ENCODE measurements at regions not wholly inside any gene's neighbourhood (a gene's known extent, or its start where the extent isn't known, plus 50 kb on each side); places are given as distances from the start of the nearest gene placed in this dataset.
"Not testable (repeated sequence)": the region's sequence is repeated elsewhere in the genome, so short reads cannot be mapped to it uniquely, and the experiment has no call there.

DNA sequence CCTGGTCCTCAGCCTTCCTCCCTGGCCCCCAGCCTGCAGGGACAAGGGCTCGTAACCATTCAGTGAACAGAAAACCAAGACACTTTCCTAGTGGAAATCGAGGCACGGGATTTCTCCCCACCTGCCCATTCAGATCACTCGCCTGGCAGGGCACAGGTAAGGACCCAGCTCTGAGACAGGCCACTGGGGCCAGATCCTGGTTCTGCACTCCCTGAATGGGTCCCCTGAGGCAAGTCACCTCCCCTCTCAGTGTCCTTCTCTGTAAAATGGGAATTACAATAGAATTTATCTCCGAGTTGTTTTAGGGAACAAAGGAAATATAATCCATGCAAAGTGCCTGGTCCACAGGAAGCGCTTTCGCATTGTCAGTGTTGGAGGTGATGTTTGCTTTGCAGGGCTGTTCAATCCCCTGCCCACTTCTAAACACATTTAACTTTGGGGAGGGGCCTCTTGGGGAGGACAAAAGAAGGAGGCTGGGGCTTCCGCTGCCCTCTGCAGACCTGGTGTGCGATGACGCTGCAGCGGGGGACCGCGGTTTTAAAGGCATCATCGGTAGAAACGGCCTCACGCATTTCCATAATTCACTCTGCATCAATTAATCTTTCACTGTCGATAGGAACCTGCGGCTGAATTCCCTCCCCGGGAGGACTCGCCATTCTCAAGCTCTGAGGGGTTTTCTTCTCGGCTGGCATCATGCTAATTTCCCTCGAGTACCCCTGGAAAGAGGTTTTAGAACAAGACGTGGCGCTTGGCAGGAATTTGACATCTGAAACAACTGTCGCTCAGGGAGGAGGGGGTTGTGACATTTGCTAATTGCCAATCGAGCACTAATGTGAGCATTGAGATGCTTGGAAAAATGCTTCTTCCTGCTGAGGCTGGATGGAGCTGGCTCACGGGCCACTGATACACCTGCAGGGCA lies 70.4 kb upstream of the FGF3 start:
- in situ Hi-C loops (cut with HindIII; ENCODE audit: low pct_unique_long_range_greater_than_20kb, low sequenced_read_pairs), result no loop called here
- DNase-seq (ENCODE audit: low read depth in 1 of 2, low spot score in 1 of 2), result no peak
- no peak for TF ChIP-seq JUND (IDR thresholded peaks at IDR 0.05; ENCODE audit: low read depth)

- no peak for TF ChIP-seq JUND (IDR thresholded peaks at IDR 0.05; ENCODE audit: low read depth)
- in situ Hi-C loops (cut with HindIII; ENCODE audit: low pct_unique_long_range_greater_than_20kb, low sequenced_read_pairs), result no loop called here
- no peak for DNase-seq (ENCODE audit: low read depth in 1 of 2, low spot score in 1 of 2)
These were observed 71.3 kb upstream of the FGF3 start for GRCh38 chr11:69890476-69890875.

- in situ Hi-C loops (cut with HindIII; ENCODE audit: low pct_unique_long_range_greater_than_20kb, low sequenced_read_pairs), result no loop called here
- TF ChIP-seq JUND (IDR thresholded peaks at IDR 0.05; ENCODE audit: low read depth), result no peak
- peak in 1 of 2 experiments; percentile 77 for DNase-seq (ENCODE audit: low read depth in 1 of 2, low spot score in 1 of 2)
These were observed 72.4 kb upstream of the FGF3 start for GRCh38 chr11:69891421-69892236.

GRCh38 chr11:69892237-69892985 lies 73.2 kb upstream of the FGF3 start:
- no peak for DNase-seq (ENCODE audit: low read depth in 1 of 2, low spot score in 1 of 2)
- TF ChIP-seq JUND (IDR thresholded peaks at IDR 0.05; ENCODE audit: low read depth), result no peak
- in situ Hi-C loops (cut with HindIII; ENCODE audit: low pct_unique_long_range_greater_than_20kb, low sequenced_read_pairs), result no loop called here

DNA sequence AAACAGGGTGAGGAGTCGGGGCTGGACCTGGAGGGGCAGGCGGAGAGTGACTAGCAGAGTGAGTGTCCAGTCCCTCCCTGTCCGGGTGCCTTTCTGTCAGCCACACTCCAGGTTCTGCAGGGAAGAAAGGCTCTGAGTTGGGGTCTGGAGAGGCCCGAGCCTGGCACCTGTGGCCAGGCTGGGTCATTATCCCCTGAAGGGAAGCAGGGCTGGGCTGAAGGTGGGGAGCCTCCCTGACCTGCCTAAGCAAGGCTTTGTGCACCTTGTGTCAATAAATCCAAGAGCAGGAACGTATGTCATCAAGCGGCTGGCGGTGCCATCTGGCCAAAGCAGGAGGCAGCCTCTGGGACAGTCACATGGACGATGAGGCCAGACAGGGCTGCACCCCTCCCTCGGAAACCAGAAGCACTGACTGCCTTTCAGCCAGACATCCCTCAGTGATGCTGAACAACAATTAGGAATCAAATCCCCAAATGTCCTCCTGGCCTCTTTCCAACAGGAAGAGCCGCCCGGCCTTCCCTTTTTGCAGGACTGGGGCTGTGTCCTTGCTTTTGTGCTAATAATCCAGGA lies 73.9 kb upstream of the FGF3 start:
- peak; percentile 51 to 70 for DNase-seq (ENCODE audit: low read depth in 1 of 2, low spot score in 1 of 2)
- in situ Hi-C loops (cut with HindIII; ENCODE audit: low pct_unique_long_range_greater_than_20kb, low sequenced_read_pairs), result no loop called here
- TF ChIP-seq JUND (IDR thresholded peaks at IDR 0.05; ENCODE audit: low read depth), result no peak

GRCh38 chr11:69893631-69894030 lies 74.4 kb upstream of the FGF3 start:
- no peak for TF ChIP-seq JUND (IDR thresholded peaks at IDR 0.05; ENCODE audit: low read depth)
- no peak for DNase-seq (ENCODE audit: low read depth in 1 of 2, low spot score in 1 of 2)
- in situ Hi-C loops (cut with HindIII; ENCODE audit: low pct_unique_long_range_greater_than_20kb, low sequenced_read_pairs), result no loop called here

DNA sequence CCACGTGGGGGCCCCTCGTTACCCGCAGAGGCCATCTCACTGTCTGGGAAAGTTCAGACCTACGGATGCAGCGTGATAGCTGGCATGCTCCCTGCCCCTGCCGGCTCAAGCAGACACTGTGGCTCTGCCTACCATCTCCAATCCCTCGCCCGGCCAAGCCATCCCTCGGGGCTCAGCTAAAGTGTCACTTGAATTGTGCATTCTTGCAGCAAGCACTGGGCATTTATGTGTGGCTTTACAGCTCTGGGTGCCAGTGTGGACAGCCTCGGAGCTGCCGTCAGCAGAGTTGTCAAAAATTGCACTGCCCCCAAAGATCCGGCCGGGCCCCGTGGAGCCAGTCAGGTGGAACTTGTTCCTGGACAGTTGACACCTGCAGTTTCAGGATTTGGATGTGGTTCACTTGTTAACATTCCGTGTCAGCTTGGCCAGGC lies 75.0 kb upstream of the FGF3 start:
- peak in 1 of 2 experiments; percentile 69 for DNase-seq (ENCODE audit: low read depth in 1 of 2, low spot score in 1 of 2)
- no peak for TF ChIP-seq JUND (IDR thresholded peaks at IDR 0.05; ENCODE audit: low read depth)
- in situ Hi-C loops (cut with HindIII; ENCODE audit: low pct_unique_long_range_greater_than_20kb, low sequenced_read_pairs), result no loop called here

GRCh38 chr11:69894648-69895047 lies 75.4 kb upstream of the FGF3 start:
- DNase-seq (ENCODE audit: low read depth in 1 of 2, low spot score in 1 of 2), result no peak
- in situ Hi-C loops (cut with HindIII; ENCODE audit: low pct_unique_long_range_greater_than_20kb, low sequenced_read_pairs), result no loop called here
- TF ChIP-seq JUND (IDR thresholded peaks at IDR 0.05; ENCODE audit: low read depth), result no peak

GRCh38 chr11:69896250-69896649 lies 77.0 kb upstream of the FGF3 start:
- DNase-seq (ENCODE audit: low read depth in 1 of 2, low spot score in 1 of 2), result no peak
- no peak for TF ChIP-seq JUND (IDR thresholded peaks at IDR 0.05; ENCODE audit: low read depth)
- in situ Hi-C loops (cut with HindIII; ENCODE audit: low pct_unique_long_range_greater_than_20kb, low sequenced_read_pairs), result no loop called here

DNA sequence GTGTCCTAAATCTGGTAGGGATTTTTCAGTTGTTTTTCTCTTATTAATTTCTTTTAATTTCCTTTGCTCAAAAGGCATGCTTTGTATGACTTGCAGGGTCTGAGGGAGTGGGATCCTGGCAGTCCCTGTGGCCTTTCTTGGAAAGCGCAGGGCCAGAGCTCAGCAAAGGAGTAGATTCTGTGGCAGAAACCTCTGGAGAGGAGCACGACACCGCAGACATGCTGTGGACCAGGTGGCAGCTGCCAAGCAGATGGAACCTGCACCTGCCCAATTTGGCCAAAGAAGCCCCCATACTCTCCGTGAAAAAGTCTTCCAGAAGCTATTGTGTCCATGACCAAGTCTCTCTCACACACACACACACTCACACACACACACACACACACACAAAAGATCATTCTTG lies 78.9 kb upstream of the FGF3 start:
- in situ Hi-C loops (cut with HindIII; ENCODE audit: low pct_unique_long_range_greater_than_20kb, low sequenced_read_pairs), result no loop called here

GRCh38 chr11:69899957-69900821 lies 81.0 kb upstream of the FGF3 start:
- DNase-seq (ENCODE audit: low read depth in 1 of 2, low spot score in 1 of 2), result peak in 1 of 2 experiments; percentile 42
- in situ Hi-C loops (cut with HindIII; ENCODE audit: low pct_unique_long_range_greater_than_20kb, low sequenced_read_pairs), result no loop called here
- no peak for TF ChIP-seq JUND (IDR thresholded peaks at IDR 0.05; ENCODE audit: low read depth)

More for the DNA sequence above, 78.9 kb upstream of the FGF3 start:
- no peak for TF ChIP-seq JUND (IDR thresholded peaks at IDR 0.05; ENCODE audit: low read depth)
- DNase-seq (ENCODE audit: low read depth in 1 of 2, low spot score in 1 of 2), result no peak

DNA sequence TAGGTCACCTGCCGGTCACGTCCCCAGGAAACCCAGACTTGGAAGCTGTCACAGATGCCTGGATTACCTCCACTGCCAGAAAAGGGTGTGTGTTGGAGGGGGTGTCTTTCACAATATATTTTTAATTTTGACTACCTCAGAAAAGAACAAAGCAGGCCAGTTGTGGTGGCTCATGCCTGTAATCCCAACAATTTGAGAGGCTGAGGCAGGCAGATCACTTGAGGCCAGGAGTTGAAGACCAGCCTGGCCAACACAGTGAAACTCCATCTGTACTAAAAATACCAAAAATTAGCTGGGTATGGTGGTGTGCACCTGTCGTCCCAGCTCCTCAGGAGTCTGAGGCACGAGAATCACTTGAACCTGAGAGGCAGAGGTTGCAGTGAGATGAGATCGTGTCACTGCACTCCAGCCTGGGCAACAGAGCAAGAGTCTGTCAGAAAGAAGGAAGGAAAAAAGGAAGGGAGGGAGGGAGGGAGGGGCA lies 81.6 kb upstream of the FGF3 start:
- DNase-seq (ENCODE audit: low read depth in 1 of 2, low spot score in 1 of 2); in situ Hi-C loops (cut with HindIII; ENCODE audit: low pct_unique_long_range_greater_than_20kb, low sequenced_read_pairs): not testable (repeated sequence)

Measured in T47D (cell line).